Left lung (tissue), 4 donors: ENCODE measurements at regions not wholly inside any gene's neighbourhood (a gene's known extent, or its start where the extent isn't known, plus 50 kb on each side); places are given as distances from the start of the nearest gene placed in this dataset.
A peak's percentile ranks its signal among the peaks of the same experiment; 100 is the strongest.

Experiments used
- ATAC-seq: fragments of 200-7000 bp; cut with Tn5 transposase; one replicate; pipeline ENCODE4 v1.9.1; 2020; ENCODE audit warnings: moderate library complexity
- DNase-seq, 4 donors: peaks; one replicate each; pipeline ENCODE4 v3.0.0-alpha.2; 2013 to 2020
- H3K27ac ChIP-seq, 2 donors: fragments of 200-600 bp; sonication (generic) in 1 of 2; one replicate each; pipeline versions ENCODE4 v1.5.0 to v1.8.0; 2020 to 2021
- H3K27me3 ChIP-seq, 2 donors: fragments of 200-600 bp; sonication (generic) in 1 of 2; one replicate each; pipeline versions ENCODE4 v1.5.0 to v1.8.0; 2020 to 2021
- H3K36me3 ChIP-seq, 2 donors: fragments of 200-600 bp; sonication (generic) in 1 of 2; one replicate each; pipeline versions ENCODE4 v1.5.0 to v1.8.0; 2020 to 2021
- H3K4me1 ChIP-seq, 2 donors: fragments of 200-600 bp; one replicate each; pipeline ENCODE4 v1.8.0; 2021
- H3K4me3 ChIP-seq, 2 donors: fragments of 200-600 bp; sonication (generic) in 1 of 2; one replicate each; pipeline versions ENCODE4 v1.5.0 to v1.8.0; 2020 to 2021; ENCODE audit warnings: mild to moderate bottlenecking in 1 of 2
- H3K9me3 ChIP-seq, 2 donors: fragments of 200-600 bp; sonication (generic) in 1 of 2; one replicate each; pipeline versions ENCODE4 v1.5.0 to v1.8.0; 2020 to 2021
- intact Hi-C, 2 donors: fragments of 100-400 bp; cut with DNase I; formaldehyde crosslinking; loops; one replicate each; pipeline versions ENCODE4 v1.11.2 to v1.14.2; 2022
- TF ChIP-seq, protein P1 (sequence below), 2 donors: fragments of 200-600 bp; sonication (generic) in 1 of 2; IDR thresholded peaks; one replicate each; pipeline versions ENCODE4 v1.5.0 to v1.8.0; 2021; ENCODE audit warnings: antibody characterized with exemption in 2 of 2
- donor health status: DM: no; HTN: yes; CAD: no.
- donor health status: DM: no; HTN: no; CAD: no.

DNA sequence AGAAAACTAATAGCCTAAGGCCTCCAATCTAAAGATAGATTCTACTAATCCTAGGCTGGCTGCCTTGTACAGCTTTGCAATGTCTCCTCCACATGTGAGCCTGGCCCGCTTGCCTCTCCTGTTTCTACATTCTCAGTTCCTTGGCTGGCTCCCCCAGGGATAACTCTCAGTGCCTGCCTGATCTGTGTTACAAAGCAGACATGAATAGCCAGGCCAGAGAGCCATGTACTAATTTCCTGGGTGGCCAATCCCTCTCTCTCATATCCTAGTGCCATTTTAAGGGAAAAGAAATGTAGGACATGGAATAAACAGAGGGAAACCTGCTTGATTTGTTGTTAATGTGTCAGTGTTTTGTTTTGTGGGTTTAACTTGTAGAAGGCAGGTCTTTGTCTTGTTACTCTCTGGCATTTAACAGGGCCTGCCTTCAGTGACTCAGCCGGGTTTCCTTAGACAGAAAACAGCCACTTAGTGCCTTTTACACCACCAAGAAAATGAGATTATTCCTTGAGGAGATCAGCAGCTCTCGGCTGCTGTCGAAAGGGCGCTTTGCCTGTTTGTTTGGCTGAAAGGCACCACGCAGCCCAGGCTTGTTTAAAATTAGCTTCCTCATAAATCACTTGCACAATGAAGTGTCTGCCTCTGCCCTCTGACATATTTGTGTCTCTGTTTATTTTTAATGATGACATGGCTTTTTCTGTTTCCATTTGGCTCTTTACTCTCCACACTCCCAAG, 702.7 kb downstream of the MAFB start:
- H3K36me3 ChIP-seq: no peaks in the 10 kb centered on the region
- DNase-seq (peak; percentile 25 to 92 (median 64)), ATAC-seq (peak; percentile 80)
- TF ChIP-seq, protein P1, sequence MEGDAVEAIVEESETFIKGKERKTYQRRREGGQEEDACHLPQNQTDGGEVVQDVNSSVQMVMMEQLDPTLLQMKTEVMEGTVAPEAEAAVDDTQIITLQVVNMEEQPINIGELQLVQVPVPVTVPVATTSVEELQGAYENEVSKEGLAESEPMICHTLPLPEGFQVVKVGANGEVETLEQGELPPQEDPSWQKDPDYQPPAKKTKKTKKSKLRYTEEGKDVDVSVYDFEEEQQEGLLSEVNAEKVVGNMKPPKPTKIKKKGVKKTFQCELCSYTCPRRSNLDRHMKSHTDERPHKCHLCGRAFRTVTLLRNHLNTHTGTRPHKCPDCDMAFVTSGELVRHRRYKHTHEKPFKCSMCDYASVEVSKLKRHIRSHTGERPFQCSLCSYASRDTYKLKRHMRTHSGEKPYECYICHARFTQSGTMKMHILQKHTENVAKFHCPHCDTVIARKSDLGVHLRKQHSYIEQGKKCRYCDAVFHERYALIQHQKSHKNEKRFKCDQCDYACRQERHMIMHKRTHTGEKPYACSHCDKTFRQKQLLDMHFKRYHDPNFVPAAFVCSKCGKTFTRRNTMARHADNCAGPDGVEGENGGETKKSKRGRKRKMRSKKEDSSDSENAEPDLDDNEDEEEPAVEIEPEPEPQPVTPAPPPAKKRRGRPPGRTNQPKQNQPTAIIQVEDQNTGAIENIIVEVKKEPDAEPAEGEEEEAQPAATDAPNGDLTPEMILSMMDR (IDR thresholded peaks at IDR 0.05): no peak
- H3K9me3 ChIP-seq: no peaks in the 10 kb centered on the region
- H3K4me1 ChIP-seq: peaks cover 0 to 4% of the 10 kb centered on the region in 2 donors
- intact Hi-C loops: no loop called here
- H3K27me3 ChIP-seq: no peaks in the 10 kb centered on the region
- H3K4me3 ChIP-seq: no peak overlapping the region
- H3K27ac ChIP-seq: peak overlapping the region; percentile 25 to 80

DNA sequence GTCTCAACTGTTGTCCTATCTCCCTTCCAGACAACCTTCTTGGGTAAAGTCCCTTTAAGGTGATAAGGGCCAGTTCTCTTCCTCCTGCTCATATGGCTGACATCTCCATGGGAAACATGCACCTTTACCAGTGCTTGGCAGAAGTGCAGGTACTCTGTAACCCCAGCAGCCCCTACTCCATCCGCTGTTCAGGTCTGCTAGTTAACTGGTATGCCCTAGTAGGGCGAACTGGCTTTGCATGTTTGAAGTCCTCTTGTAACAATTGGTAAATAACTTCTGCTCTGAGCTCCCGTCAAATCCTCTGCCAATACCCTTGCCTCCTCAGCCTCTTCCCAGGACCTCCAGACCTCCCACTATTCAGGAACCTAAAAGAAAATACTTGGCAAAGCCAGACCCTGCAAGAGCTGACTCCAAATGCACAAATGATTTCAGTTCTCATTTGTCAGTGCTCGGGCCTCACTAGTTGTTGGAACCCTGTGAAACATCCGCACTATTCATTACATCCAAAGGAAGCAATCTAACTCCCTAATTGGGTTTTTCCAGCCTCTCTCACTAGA, 703.7 kb downstream of the MAFB start:
- ATAC-seq (no peak), DNase-seq (no peak)
- Histone ChIP-seq H3K4me1 (peaks cover 0 to 4% of the 10 kb centered on the region in 2 donors), H3K36me3 (no peaks in the 10 kb centered on the region), H3K4me3 (no peak overlapping the region), H3K27me3 (no peaks in the 10 kb centered on the region), H3K27ac (peak overlapping the region in 1 of 2 donors; percentile 8), H3K9me3 (no peaks in the 10 kb centered on the region)
- intact Hi-C loops: no loop called here
- TF ChIP-seq, protein P1 (IDR thresholded peaks at IDR 0.05): no peak

DNA sequence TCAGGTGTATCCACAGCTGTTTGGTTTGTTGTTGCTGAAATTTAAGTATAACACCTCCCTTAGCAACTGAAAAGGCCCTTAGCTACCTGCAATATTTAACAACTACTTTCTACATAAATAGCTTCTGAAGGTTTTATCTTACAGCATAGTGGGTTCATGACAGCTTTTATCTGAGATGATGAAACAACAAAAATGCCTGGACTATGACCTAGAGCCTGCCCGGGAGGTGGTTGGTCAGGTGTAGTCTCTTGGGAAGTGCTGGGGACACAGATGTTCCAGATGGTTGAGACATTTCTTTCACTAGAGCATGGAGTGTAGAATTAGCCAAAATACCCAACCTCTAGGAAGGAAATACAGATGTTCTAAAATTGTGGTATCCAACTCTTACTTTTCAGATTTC, 705.4 kb downstream of the MAFB start:
- no peaks in the 10 kb centered on the region for H3K27me3 ChIP-seq
- no peaks in the 10 kb centered on the region for H3K36me3 ChIP-seq
- peaks cover 0 to 4% of the 10 kb centered on the region in 2 donors for H3K4me1 ChIP-seq
- ATAC-seq (no peak), DNase-seq (no peak)
- H3K4me3 ChIP-seq: no peak overlapping the region
- TF ChIP-seq, protein P1 (IDR thresholded peaks at IDR 0.05): no peak
- intact Hi-C loops: no loop called here
- no peak overlapping the region for H3K27ac ChIP-seq
- no peaks in the 10 kb centered on the region for H3K9me3 ChIP-seq

DNA sequence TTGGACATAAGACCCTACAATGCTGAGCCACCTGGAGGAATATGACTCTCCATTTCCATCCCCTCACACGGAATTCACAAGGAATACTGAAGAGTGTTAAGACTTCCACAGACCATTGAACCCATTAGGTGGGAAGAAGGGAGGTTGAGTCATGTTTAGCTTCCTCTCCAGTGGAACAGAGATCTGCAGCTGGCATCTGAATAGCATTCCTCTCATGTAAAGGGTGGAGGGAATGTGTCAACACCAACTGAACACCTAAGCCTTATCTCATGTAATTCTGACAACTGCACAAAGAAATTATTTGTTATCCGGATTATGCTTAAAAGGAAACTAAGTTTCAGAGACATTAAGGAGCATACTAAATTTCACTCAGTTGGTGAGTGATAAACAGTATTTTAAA, 705.9 kb downstream of the MAFB start:
- DNase-seq (no peak), ATAC-seq (no peak)
- H3K27ac ChIP-seq: no peak overlapping the region
- intact Hi-C loops: no loop called here
- H3K36me3 ChIP-seq: no peaks in the 10 kb centered on the region
- H3K27me3 ChIP-seq: no peaks in the 10 kb centered on the region
- no peaks in the 10 kb centered on the region for H3K9me3 ChIP-seq
- TF ChIP-seq, protein P1 (IDR thresholded peaks at IDR 0.05): no peak
- peaks cover 0 to 4% of the 10 kb centered on the region in 2 donors for H3K4me1 ChIP-seq
- H3K4me3 ChIP-seq: no peak overlapping the region

DNA sequence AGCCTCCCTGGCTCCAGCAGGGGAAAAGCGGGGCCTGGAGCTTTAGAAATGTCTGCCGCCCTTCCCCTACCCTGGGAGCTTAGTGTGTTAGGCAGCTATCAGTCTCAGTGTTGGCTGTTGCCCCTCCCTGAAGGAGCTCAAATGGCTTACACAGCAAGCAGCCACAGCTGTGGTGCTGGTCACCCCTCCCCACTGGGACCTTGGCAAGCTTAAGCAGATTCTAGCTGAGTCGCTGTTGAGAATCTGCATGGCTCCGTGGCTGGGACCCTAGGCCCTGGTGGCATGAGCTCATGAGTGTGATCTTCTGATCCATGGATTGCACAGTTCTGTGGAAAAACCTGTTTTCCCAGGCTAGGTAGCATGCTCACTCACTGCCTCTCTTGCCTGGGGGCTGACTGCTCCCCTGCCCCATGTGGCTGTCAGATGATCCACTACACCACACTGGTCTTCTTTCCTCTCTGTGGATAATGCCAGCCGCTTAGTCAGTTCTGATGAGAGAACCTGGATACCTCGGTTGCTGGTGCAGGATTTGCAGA, 714.0 kb downstream of the MAFB start:
- ATAC-seq (no peak), DNase-seq (no peak)
- no peak overlapping the region for H3K4me3 ChIP-seq
- H3K27me3 ChIP-seq: no peaks in the 10 kb centered on the region
- TF ChIP-seq, protein P1 (IDR thresholded peaks at IDR 0.05): no peak
- H3K36me3 ChIP-seq: no peaks in the 10 kb centered on the region
- H3K9me3 ChIP-seq: peaks cover 0 to 10% of the 10 kb centered on the region in 2 donors
- H3K4me1 ChIP-seq: no peaks in the 10 kb centered on the region
- no peak overlapping the region for H3K27ac ChIP-seq
- intact Hi-C loops: no loop called here
